HepG2 (cell line): ENCODE measurements at regions not wholly inside any gene's neighbourhood (a gene's known extent, or its start where the extent isn't known, plus 50 kb on each side); places are given as distances from the start of the nearest gene placed in this dataset.

ENCODE experiments used
- ATAC-seq: fragments of 200-7000 bp; cut with Tn5 transposase; 3 replicates; pipeline ENCODE4 v1.9.1; 2020; ENCODE audit warnings: mild to moderate bottlenecking, moderate library complexity
- BruUV-seq: library from RNA; stranded (reverse); fragments of 400-500 nt; replicated peaks from 2 replicates; lab custom pipeline; 2021; lab: Mats Ljungman, UMichigan
- CTCF ChIA-PET: fragments of 300-600 bp; formaldehyde crosslinking; extraction: SDS; loops from one replicate; lab custom pipeline; 2021; ENCODE audit warnings: low total read pairs, inconsistent platforms, low intra/inter-chr PET ratio; lab: Yijun Ruan, JAX
- POLR2A ChIA-PET: fragments of 350-600 bp; sonication (Branson Sonifier 250); formaldehyde crosslinking; loops from one replicate; lab custom pipeline; 2020; ENCODE audit warnings: antibody characterized with exemption, inconsistent platforms; lab: Yijun Ruan, JAX
- DNase-seq: peaks from one replicate; pipeline ENCODE4 v3.0.0-alpha.2; 2015; ENCODE audit warnings: low spot score
- FAIRE-seq: peaks from 3 replicates; lab custom pipeline; 2011; peaks lifted over from hg19 to GRCh38; lab: Jason Lieb, UNC
- H2AFZ ChIP-seq: one replicate; pipeline ENCODE4 v1.6.1; 2011; ENCODE audit warnings: low read length, inconsistent platforms
- H3K27ac ChIP-seq: fragments of 300-600 bp; 3 replicates; pipeline ENCODE4 v1.8.0; 2011; ENCODE audit warnings: mixed run types, mild to moderate bottlenecking, mixed read lengths, low read length, inconsistent platforms; ENCODE audit not compliant: insufficient read depth; ENCODE audit errors: extremely low read length
- H3K27me3 ChIP-seq, 2 experiments: fragments of 200-600 bp in 1 of 2; 2 replicates in 1 of 2; 3 replicates in 1 of 2; pipeline versions ENCODE4 v1.6.0 to v1.8.0; 2011; ENCODE audit warnings: low read length in 2 of 2, mild to moderate bottlenecking in 2 of 2, moderate library complexity in 2 of 2, inconsistent platforms in 1 of 2; ENCODE audit not compliant: insufficient read depth in 2 of 2, control insufficient read depth in 1 of 2
- H3K36me3 ChIP-seq, 2 experiments: fragments of 200-600 bp in 1 of 2; replicated peaks in 1 of 2; 2 replicates in 1 of 2; 3 replicates in 1 of 2; pipeline versions ENCODE4 v1.5.1 to v1.8.0; 2011; ENCODE audit warnings: low read length in 2 of 2, inconsistent platforms in 1 of 2; ENCODE audit not compliant: insufficient read depth in 2 of 2, control insufficient read depth in 1 of 2
- H3K4me1 ChIP-seq: 2 replicates; pipeline ENCODE4 v1.5.1; 2012; ENCODE audit warnings: low read length, inconsistent platforms; ENCODE audit not compliant: insufficient read depth
- H3K4me2 ChIP-seq: 2 replicates; pipeline ENCODE4 v1.6.0; 2011; ENCODE audit warnings: low read depth, low read length, inconsistent platforms
- H3K4me3 ChIP-seq, 3 experiments: fragments of 200-600 bp in 1 of 3; sonication (generic), shearing (Covaris generic) in 1 of 3; replicated peaks in 1 of 3; 2 replicates each; pipeline ENCODE4 v1.5.1; 2011 to 2016; ENCODE audit warnings: low read length in 3 of 3, inconsistent platforms in 2 of 3, low read depth in 2 of 3, mild to moderate bottlenecking in 2 of 3, control low read depth in 1 of 3, mixed read lengths in 1 of 3; ENCODE audit not compliant: insufficient read depth in 1 of 3
- H3K79me2 ChIP-seq: one replicate; pipeline ENCODE4 v1.6.1; 2011; ENCODE audit warnings: low read length, inconsistent platforms; ENCODE audit not compliant: insufficient read depth
- H3K9ac ChIP-seq: 2 replicates; pipeline ENCODE4 v1.6.0; 2011; ENCODE audit warnings: mild to moderate bottlenecking, low read depth, low read length, inconsistent platforms; ENCODE audit not compliant: insufficient read depth
- H3K9me3 ChIP-seq: 2 replicates; pipeline ENCODE4 v1.5.1; 2012; ENCODE audit warnings: mild to moderate bottlenecking, low read length
- H4K20me1 ChIP-seq: 2 replicates; pipeline ENCODE4 v1.6.0; 2011; ENCODE audit warnings: inconsistent platforms, mild to moderate bottlenecking, low read length, moderate library complexity; ENCODE audit not compliant: insufficient read depth
- DZIP1 ChIP-seq: sonication (generic); formaldehyde crosslinking; IDR thresholded peaks from 2 replicates; pipeline ENCODE4 v1.5.0; 2020; ENCODE audit warnings: mild to moderate bottlenecking, missing genetic modification reagents
- KLF13 ChIP-seq: sonication (generic); formaldehyde crosslinking; IDR thresholded peaks from 2 replicates; pipeline ENCODE4 v1.4.0; 2020; ENCODE audit warnings: mild to moderate bottlenecking, missing genetic modification reagents
- RFXAP ChIP-seq: sonication (generic); formaldehyde crosslinking; IDR thresholded peaks from 2 replicates; pipeline ENCODE4 v1.4.0; 2020; ENCODE audit warnings: missing genetic modification reagents, borderline replicate concordance
- SRF ChIP-seq: IDR thresholded peaks from 2 replicates; pipeline ENCODE4 v1.6.1; 2011; ENCODE audit warnings: mild to moderate bottlenecking, low read depth, low read length, moderate library complexity
- TEAD2 ChIP-seq: sonication (generic); formaldehyde crosslinking; IDR thresholded peaks from 2 replicates; pipeline ENCODE4 v1.9.0; 2021; ENCODE audit warnings: missing genetic modification reagents
- ZNF362 ChIP-seq: sonication (generic); formaldehyde crosslinking; IDR thresholded peaks from 2 replicates; pipeline ENCODE4 v1.4.0; 2020; ENCODE audit warnings: missing genetic modification reagents, mild to moderate bottlenecking, borderline replicate concordance
- ZNF766 ChIP-seq: sonication (generic); formaldehyde crosslinking; IDR thresholded peaks from 2 replicates; pipeline ENCODE4 v1.5.0; 2020; ENCODE audit warnings: missing genetic modification reagents, borderline replicate concordance
- WGBS: methylation state at CpG from one replicate; pipeline ENCODE4 v1.1.6; 2017; ENCODE audit warnings: low lambda C conversion rate; 5-methylcytosine and 5-hydroxymethylcytosine counted together
- in situ Hi-C: cut with HindIII; loops from 2 replicates; pipeline ENCODE4 v1.10.0; 2017; ENCODE audit warnings: low pct_unique_long_range_greater_than_20kb; ENCODE audit not compliant: extremely low pct_ligation_motif_present
- intact Hi-C: fragments of 100-400 bp; cut with micrococcal nuclease; formaldehyde crosslinking; loops from one replicate; pipeline ENCODE4 v1.10.0; 2022; ENCODE audit not compliant: unreplicated experiment

- H3K4me2 ChIP-seq: no peak overlapping the region
- CTCF ChIA-PET: no interaction called here
- BruUV-seq: no TSS peak
- ATAC-seq (no peak), DNase-seq (no peak), FAIRE-seq (no peak)
- intact Hi-C loops: no loop called here
- no peak for TF ChIP-seq RFXAP (CRISPR knock-in tag)
- no peaks in the 10 kb centered on the region for H3K9me3 ChIP-seq
- H3K4me3 ChIP-seq: no peak overlapping the region
- H3K27me3 ChIP-seq: peaks cover 2 to 4% of the 10 kb centered on the region in 2 experiments; a peak in 1 of 5 replicates
- H2AFZ ChIP-seq: no peak overlapping the region
- no peaks in the 10 kb centered on the region for H3K4me1 ChIP-seq
- no peaks in the 10 kb centered on the region for H3K36me3 ChIP-seq
- no peak overlapping the region for H3K27ac ChIP-seq
- no peak overlapping the region for H3K9ac ChIP-seq
- in situ Hi-C loops: no loop called here
- H3K79me2 ChIP-seq: no peaks in the 10 kb centered on the region
- POLR2A ChIA-PET: no interaction called here
- H4K20me1 ChIP-seq: no peaks in the 10 kb centered on the region
Observed at GRCh38 chr15:100809151-100809550, 70.5 kb upstream of the ALDH1A3 start.

- ATAC-seq: no peak
- no peak overlapping the region for H2AFZ ChIP-seq
Observed at GRCh38 chr15:100809587-100809986, 70.0 kb upstream of the ALDH1A3 start.

More at GRCh38 chr15:100809587-100809986, 70.0 kb upstream of the ALDH1A3 start:
- TF ChIP-seq ZNF362: no peak
- no peak for TF ChIP-seq ZNF766 (CRISPR knock-in tag)
- TF ChIP-seq DZIP1 (CRISPR knock-in tag): no peak
- TF ChIP-seq TEAD2: no peak
- TF ChIP-seq SRF: no peak
- no peak for TF ChIP-seq KLF13
- Histone ChIP-seq H3K4me1 (no peaks in the 10 kb centered on the region), H3K79me2 (no peaks in the 10 kb centered on the region), H3K4me2 (no peak overlapping the region), H3K27ac (no peak overlapping the region), H3K36me3 (no peaks in the 10 kb centered on the region), H3K27me3 (0 out of 5 replicates have a peak, but pooled peaks cover under 1 to 2% of the 10 kb centered on the region in 2 experiments), H3K4me3 (no peak overlapping the region), H3K9me3 (no peaks in the 10 kb centered on the region; the same call in 1 of the 2 replicates), H4K20me1 (no peaks in the 10 kb centered on the region), H3K9ac (no peak overlapping the region)
- no peak for DNase-seq
- no TSS peak for BruUV-seq
- CTCF ChIA-PET: no interaction called here
- no peak for FAIRE-seq
- 6% methylated on average over 3 of the region's 3 CpGs for WGBS
- in situ Hi-C loops: no loop called here
- POLR2A ChIA-PET: no interaction called here
- intact Hi-C loops: no loop called here
